HG02798 (cell line): ENCODE measurements at regions not wholly inside any gene's neighbourhood (a gene's known extent, or its start where the extent isn't known, plus 50 kb on each side); places are given as distances from the start of the nearest gene placed in this dataset.
"Not testable (repeated sequence)": the region's sequence is repeated elsewhere in the genome, so short reads cannot be mapped to it uniquely, and the experiment has no call there.

Source experiments
- ATAC-seq: cut with Tn5 transposase; IDR thresholded peaks from one replicate; pipeline ENCODE4 v1.9.1; 2021; ENCODE audit warnings: mild to moderate bottlenecking; ENCODE audit not compliant: unreplicated experiment, poor library complexity

DNA sequence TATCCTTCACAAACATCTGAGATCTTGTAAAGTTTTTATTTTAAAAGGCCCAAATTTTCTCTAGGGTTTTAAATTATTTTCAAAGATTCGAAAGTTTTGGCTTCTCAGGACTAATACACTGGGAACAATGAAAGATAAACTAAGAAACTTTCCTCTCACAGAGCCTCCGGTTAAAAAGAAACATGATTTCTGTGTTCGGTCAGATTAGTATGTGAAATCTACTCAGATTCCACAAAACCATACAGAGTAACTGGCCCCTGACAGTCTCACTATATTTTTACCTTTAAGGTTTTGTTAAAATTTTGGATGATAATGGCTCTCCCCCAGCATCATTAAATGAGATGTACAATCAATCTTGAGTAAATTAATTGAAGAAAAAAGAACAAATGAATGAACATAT is 471.0 kb downstream of the COL12A1 start:
- ATAC-seq, result no peak

DNA sequence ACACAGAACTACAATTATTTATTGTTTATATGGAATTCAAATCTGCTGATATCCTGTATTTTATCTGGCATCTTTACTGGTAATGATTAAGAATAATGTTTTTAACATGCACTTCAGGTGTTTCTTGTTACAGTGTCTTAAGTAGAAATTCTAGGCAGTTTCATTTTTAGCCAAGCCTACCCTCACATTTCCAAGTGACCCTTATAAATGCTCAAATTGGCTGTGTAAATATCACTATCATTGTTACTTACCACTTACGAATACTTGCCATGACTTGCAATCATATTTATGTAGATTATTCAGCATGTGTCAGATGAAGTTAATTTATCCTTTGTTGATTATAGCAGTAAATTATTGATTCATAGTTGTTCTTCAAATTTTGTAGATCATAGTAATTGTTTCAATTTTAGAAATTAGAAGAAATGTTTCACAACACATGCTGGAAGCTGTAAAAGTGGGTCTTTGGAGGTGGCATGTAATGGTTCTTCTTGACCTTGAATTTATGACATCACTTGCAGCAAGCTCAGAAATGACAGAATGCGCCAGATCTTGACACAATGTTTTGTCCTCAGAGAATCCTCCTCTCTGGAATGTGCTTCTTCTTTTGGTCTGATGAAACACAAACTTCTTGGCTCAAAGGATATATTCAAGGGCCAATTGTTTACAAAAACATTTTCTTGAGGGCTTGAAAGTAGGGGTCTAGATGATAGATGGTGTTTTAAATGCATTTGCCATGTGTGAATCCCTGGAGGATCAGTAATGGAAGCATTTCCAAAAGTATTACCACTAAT is 471.8 kb downstream of the COL12A1 start:
- no peak for ATAC-seq

- no peak for ATAC-seq
These were observed 473.9 kb downstream of the COL12A1 start for GRCh38 chr6:74731931-74732330.

DNA sequence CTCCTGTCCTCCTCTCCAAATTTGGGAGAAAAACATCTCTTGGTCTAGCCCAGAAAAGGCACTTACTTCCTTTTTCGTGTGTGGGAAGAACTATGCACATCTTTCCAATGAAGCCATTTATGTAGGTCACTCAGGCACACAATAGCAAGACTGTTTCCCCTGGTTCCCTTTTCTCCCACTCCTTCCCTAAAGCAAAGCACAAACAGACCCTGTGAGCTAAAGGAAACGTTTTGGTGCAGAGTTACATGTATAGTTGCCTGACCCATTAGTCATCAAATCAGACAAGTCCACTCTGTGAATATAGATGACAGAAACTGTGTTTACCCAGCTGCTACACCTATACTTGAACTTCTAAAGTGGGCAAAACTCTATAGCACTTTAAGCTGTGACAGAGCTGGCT is 474.6 kb downstream of the COL12A1 start:
- no peak for ATAC-seq

GRCh38 chr6:74720923-74721322 is 484.9 kb downstream of the COL12A1 start:
- no peak for ATAC-seq

GRCh38 chr6:74717591-74717990 is 488.3 kb downstream of the COL12A1 start:
- no peak for ATAC-seq

- no peak for ATAC-seq
These were observed 490.3 kb downstream of the COL12A1 start for GRCh38 chr6:74715355-74716085.

DNA sequence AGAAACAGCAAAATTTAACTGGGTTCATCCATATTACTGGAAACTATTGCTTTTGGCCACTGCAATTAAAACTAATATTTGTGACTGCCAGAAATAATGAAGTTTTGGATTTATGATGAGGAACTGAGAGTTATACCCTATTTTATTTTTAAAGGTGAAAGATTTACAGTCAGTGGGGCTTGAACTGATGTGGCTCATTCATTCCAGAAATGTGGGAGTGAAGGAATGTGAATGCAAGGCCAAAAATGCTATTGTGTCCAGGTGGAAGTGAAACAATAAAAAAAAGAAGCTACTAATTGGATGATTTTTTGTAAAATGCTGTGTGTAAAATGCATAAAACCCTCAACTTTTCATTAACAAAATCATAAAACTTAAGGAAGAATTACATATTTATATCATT is 491.9 kb downstream of the COL12A1 start:
- ATAC-seq, result no peak

- no peak for ATAC-seq
These were observed 500.4 kb downstream of the COL12A1 start for GRCh38 chr6:74705451-74705850.

GRCh38 chr6:74704540-74704939 is 501.3 kb downstream of the COL12A1 start:
- ATAC-seq, result not testable (repeated sequence)

DNA sequence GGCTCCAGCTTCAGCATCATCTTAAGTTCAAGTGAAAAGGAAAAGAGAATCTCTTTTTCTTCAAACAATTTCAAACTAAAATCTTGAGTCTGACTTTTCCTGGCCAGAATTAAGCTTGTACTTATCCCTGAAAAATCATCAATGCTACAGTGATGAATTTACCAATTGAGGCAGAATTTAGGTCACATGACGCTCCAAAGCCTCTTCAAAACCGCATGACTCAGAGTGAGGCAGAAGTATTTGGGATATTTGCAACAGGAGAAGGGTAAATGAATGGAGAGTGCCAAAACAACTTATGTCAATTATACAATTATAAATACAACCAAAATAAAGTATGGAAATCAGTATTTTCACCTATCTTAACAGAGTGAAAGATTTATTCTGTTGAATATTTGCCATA is 515.5 kb downstream of the COL12A1 start:
- no peak for ATAC-seq

DNA sequence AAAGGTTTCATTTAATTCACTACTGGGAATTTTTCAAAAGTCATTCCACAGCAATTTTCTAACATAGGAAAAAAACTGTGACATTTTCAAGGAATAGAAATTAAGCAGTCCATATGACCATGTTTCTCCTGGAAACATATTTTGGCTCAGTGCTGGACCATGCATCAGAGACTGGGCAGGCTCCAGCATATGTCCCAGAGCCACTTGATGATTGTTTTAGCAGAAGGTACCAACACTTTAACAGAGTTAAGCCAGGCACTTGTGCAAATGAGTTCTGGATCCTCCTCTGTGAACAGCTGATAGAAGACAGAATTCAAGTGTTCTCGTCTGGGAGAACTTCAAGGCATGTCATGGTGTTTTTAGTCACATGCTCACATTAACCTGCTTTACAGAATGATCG is 516.3 kb downstream of the COL12A1 start:
- no peak for ATAC-seq

DNA sequence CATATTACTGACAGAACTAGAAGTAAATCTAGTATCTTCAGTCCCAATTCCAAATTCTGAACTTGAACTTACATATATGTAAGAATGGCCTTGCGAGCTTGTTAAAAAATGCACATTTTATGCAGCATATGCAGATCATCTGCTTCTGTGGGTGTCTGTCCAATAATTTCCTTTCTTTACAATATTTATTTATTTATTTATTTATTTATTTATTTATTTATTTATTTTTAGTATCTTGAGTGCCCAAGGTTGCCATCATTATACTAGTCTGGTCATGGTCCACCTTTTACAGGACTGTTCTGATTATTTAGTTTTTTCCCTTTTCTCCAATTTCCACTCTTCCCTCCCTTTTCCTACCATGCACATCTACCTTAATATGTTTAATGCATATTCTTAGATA is 528.4 kb downstream of the COL12A1 start:
- no peak for ATAC-seq

DNA sequence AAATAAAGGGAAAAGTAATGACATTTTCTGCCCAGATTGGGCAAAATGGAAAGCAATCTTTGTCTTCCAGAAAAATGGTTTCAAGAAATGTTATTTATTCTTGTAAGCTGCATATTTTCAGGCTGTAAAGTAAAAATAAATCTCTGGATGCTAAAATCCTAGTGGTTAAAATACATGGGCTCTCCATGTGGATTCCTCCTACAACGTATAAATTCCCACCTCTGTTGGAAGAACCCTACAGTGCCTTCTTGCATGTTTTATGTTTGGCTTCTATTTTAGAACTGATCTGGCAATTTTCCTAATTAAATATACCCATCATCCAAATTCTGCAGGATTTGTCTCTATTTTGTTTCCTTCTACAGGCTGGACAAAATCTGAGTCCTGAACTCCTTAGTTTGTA is 528.9 kb downstream of the COL12A1 start:
- no peak for ATAC-seq

GRCh38 chr6:74674377-74674776 is 531.5 kb downstream of the COL12A1 start:
- no peak for ATAC-seq

DNA sequence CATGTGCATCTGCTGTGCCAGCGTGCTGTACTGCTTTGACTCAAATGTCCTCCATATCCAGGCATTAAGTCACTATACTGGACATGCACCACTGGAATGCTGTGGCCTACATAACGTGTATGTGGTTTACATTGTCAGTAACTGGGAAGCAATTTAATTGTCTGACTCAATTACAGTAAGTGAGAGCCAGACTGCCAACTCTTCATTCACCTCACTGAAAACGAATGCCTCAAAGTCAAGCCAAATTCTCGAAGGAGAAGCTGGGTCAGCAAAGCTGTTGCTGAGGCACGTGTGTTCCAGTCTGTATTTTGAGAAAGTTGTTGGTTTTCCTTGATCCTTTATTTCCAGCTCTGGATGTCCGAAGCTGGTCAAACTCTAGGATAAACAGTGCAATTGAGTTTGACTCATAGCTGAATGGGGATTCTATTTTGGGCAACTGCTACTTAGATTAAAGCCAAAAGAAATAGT is 534.3 kb downstream of the COL12A1 start:
- no peak for ATAC-seq

DNA sequence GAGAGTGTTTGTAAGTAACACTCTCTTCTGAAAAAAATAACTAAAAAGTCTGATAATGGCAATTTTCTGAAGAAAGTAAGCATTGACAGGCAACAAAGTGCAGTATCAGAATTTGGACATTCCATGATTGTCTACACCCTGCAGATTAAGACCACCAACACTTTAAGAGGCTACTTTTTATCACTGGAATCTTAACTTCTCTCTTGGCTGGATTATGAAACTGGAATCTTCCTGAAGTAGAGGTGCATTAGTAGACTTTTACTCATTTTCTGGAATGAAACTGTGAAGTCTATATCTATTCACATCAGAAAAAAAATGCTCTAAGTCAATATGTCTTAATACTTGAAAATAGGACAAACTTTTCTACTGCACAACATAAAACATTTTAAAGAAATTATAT is 547.5 kb downstream of the COL12A1 start:
- no peak for ATAC-seq

DNA sequence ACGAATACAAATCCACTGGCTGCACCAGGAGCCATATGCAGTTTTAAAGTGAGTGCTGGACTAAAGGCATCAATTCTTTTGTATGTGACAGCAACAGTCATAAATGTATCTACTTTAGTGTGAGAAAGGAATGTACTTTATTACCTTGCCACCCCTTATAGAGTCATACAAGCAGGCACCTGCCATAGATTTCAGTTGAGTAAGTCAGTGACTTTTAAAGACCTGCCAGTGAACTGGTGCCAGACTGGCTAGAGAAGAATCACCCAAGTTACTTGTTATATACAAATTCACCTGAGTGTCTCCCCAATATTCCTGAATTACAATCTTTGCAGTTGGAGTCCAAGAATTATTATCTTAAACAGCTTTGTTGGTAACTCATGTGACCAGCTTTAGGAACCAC is 547.9 kb downstream of the COL12A1 start:
- no peak for ATAC-seq

DNA sequence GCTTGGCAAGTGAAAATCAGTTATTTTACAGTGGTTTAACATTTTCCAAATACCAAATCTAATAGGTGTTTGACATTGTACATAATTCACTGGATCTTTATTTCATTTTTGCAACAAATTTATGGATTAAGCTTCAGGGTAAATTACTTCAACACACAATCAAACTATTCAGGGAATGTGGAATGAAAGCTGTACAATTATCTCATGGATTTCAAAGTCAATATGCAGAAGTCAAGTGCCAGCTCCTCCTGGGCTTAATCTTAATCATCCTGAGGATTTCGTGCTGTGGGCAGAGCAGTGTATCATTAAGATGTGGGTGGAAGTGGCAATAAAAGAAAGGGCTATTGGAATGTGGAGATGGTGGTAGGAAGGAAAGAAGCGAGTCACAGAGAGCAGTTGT is 548.8 kb downstream of the COL12A1 start:
- no peak for ATAC-seq

DNA sequence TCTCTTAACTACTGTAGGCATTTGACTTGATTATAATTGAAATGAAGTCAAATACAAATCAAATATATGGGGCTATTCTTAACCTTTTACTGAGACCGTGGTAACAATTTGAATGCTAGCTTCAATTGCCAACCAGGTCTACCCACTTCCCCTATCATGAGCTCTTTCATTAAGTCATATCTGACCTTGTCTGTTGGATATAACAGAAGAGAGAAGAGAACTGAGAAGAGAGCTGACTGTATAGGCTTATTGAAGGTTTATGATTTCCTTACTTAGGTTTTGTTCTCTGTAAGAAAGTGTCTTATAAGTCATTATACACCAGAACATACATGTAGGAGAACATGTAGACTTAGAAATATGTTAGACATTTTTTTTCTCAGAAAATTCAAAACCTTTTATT is 549.4 kb downstream of the COL12A1 start:
- peak; percentile 52 for ATAC-seq

DNA sequence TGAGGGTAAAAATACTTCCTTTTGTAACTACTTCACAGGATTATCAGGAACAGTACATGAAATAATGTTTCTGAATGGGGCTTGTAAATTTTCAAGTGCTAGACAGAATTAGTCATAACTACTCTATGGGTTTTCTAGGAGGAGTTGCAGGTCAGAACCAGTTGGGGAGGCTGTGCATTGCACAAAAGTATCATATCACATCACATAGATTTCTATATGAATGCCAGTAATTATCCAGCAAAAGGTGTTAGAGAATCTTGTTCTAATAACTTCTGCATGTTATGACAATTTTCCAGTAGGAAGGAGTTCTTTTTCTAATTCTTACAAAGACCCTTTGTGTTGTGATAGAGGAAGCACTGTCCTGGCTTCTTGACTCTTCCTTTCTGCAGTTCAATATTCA is 551.6 kb downstream of the COL12A1 start:
- no peak for ATAC-seq
